ENCODE measurements at regions not wholly inside any gene's neighbourhood (a gene's known extent, or its start where the extent isn't known, plus 50 kb on each side); places are given as distances from the start of the nearest gene placed in this dataset.

DNA sequence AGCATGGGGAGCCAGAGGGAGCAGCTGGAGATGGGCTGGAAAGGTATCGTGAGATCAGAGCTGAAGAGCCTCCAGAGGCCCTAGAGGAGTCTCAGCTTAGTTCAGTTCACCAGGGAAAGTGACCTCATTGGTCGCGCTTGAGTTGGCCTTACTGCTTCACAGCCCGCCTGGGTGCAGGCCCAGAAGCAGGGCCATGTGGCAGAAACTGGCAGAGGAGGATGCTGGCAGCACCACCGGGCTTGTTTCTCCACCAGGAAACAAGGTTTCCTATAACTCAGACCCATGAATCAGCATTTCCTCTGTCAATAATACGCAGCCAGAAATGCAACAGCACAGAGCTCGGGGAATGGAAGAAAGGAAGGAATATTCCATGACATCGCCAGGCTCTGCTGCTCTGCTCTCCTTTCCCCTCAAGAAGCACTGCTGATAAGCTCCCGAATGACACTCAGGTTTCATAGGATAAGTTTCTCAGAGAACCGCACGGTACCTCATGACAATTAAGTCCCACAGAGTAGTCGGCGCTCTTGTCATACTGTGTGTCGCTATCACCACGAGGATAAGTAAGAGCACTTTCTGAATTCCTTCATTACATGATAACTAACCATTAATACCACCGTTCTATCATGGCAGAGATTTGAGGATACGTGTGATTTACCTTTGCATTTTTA, 147.1 kb upstream of the LPP start:
- POLR2A ChIA-PET: no interaction called here
- WGBS (ENCODE audit: low lambda C conversion rate): 81% methylated on average over 13 of the region's 17 CpGs
- Histone ChIP-seq H3K9ac (no peak overlapping the region), H3K9me2 (no peaks in the 10 kb centered on the region), H3F3A (replicated peaks; ENCODE audit: insufficient read depth) (no peaks in the 10 kb centered on the region), H2AFZ (ENCODE audit: low read depth) (peak overlapping the region; percentile 73; the same call in 1 of the 2 replicates), H3K9me3 (no peaks in the 10 kb centered on the region), H3K4me1 (ENCODE audit: control insufficient read depth in 1 of 2, insufficient read depth in 2 of 2, low read depth in 1 of 2, low read length in 1 of 2) (0 out of 4 replicates have a peak, but pooled peaks cover 0 to 3% of the 10 kb centered on the region in 2 experiments), H3K36me3 (replicated peaks in 1 of 2; ENCODE audit: control insufficient read depth in 1 of 2, insufficient read depth in 2 of 2, low read length in 1 of 2) (no peaks in the 10 kb centered on the region), H3K27ac (ENCODE audit: low read depth in 2 of 2, low read length in 1 of 2) (peak overlapping the region in 1 of 2 experiments; percentile 7; a peak in 1 of 4 replicates), H3K4me3 (ENCODE audit: low read depth in 2 of 2, low read length in 1 of 2) (no peak overlapping the region), H3K4me2 (peak overlapping the region; percentile 7; the same call in 1 of the 2 replicates), H4K20me1 (ENCODE audit: insufficient read depth) (no peaks in the 10 kb centered on the region), H3K27me3 (ENCODE audit: insufficient read depth) (no peaks in the 10 kb centered on the region), H3K79me2 (ENCODE audit: insufficient read depth) (no peaks in the 10 kb centered on the region)
- CTCF ChIA-PET: no interaction called here
- no peak for DNase-seq
- TF ChIP-seq, protein P1, sequence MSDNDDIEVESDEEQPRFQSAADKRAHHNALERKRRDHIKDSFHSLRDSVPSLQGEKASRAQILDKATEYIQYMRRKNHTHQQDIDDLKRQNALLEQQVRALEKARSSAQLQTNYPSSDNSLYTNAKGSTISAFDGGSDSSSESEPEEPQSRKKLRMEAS (IDR thresholded peaks at IDR 0.05; ENCODE audit: low read depth): peak; percentile 89
- TF ChIP-seq NFIC (IDR thresholded peaks at IDR 0.05; ENCODE audit: borderline replicate concordance) (peak; percentile 31; the same call in 1 of the 2 replicates), NRF1 (IDR thresholded peaks at IDR 0.05; ENCODE audit: low read depth, low read length) (no peak)
- TF ChIP-seq, protein P2, sequence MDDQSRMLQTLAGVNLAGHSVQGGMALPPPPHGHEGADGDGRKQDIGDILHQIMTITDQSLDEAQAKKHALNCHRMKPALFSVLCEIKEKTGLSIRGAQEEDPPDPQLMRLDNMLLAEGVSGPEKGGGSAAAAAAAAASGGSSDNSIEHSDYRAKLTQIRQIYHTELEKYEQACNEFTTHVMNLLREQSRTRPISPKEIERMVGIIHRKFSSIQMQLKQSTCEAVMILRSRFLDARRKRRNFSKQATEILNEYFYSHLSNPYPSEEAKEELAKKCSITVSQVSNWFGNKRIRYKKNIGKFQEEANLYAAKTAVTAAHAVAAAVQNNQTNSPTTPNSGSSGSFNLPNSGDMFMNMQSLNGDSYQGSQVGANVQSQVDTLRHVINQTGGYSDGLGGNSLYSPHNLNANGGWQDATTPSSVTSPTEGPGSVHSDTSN (IDR thresholded peaks at IDR 0.05): peak; percentile 33; the same call in 1 of the 2 replicates

DNA sequence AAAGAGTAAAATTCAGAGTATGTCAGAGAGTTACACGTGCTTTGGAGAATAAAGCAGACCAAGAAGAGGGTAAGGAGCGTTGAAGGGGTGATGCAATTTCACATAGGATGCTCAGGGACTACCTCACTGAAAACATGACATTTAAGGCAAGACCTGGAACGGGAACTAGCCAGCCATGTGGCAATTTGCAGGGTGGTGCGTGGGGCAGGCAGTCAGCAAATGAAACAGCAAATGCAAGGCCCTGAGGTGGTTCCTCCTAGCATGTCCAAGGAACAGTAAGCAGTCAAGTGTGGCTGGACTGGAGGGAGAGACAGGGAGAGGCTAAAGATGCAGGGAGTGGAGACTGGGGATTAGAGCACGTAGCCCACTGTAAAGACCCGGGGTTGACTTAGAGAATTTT, 146.1 kb upstream of the LPP start:
- H3K9me3 ChIP-seq: no peaks in the 10 kb centered on the region
- no peaks in the 10 kb centered on the region for H3F3A ChIP-seq (replicated peaks; ENCODE audit: insufficient read depth)
- H3K9ac ChIP-seq: no peak overlapping the region
- no peak overlapping the region for H3K4me3 ChIP-seq (ENCODE audit: low read depth in 2 of 2, low read length in 1 of 2)
- H3K27me3 ChIP-seq (ENCODE audit: insufficient read depth): no peaks in the 10 kb centered on the region
- no peak overlapping the region for H3K4me2 ChIP-seq
- no peak for TF ChIP-seq GABPA (IDR thresholded peaks at IDR 0.05; ENCODE audit: low read depth)
- TF ChIP-seq, protein P1 (IDR thresholded peaks at IDR 0.05; ENCODE audit: low read depth): no peak
- H2AFZ ChIP-seq (ENCODE audit: low read depth): no peak overlapping the region
- no peak for DNase-seq
- POLR2A ChIA-PET: no interaction called here
- CTCF ChIA-PET: no interaction called here
- no peak overlapping the region for H3K27ac ChIP-seq (ENCODE audit: low read depth in 2 of 2, low read length in 1 of 2)
- no peaks in the 10 kb centered on the region for H4K20me1 ChIP-seq (ENCODE audit: insufficient read depth)
- 59% methylated on average over 6 of the region's 6 CpGs for WGBS (ENCODE audit: low lambda C conversion rate)
- no peaks in the 10 kb centered on the region for H3K9me2 ChIP-seq
- no peaks in the 10 kb centered on the region for H3K36me3 ChIP-seq (replicated peaks in 1 of 2; ENCODE audit: control insufficient read depth in 1 of 2, insufficient read depth in 2 of 2, low read length in 1 of 2)
- H3K4me1 ChIP-seq (ENCODE audit: control insufficient read depth in 1 of 2, insufficient read depth in 2 of 2, low read depth in 1 of 2, low read length in 1 of 2): 0 out of 4 replicates have a peak, but pooled peaks cover 0 to 3% of the 10 kb centered on the region in 2 experiments
- H3K79me2 ChIP-seq (ENCODE audit: insufficient read depth): no peaks in the 10 kb centered on the region

DNA sequence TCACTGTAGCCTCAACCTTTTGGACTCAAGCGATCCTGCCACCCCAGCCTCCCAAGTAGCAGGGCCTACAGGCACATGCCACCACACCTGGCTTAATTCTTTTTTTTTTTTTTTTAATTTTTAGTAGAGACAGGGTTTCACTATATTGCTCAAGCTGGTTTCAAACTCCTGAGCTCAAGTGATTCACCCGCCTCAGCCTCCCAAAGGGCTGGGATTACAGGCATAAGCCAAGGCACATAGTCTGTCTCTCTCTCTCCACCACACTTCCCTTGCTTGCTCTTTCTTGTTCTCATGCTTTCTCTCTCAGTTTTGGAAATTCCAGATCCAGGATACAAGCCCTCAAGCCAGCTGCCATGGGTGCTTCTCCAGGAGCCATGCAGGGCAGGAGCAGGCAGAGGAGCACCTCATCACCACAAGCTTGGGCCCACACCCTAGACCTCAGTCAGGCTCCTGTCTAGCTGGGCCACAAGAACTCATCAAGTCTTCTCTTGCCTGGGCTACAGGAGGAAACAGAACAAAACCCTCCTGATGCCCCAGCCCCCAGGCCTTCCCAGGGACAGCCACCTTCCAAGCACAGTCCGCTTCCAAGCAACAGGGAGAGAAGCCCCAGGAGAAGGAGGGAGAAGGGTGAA, 145.3 kb upstream of the LPP start:
- Histone ChIP-seq H3K9me3 (no peaks in the 10 kb centered on the region), H3K9ac (no peak overlapping the region), H3K27ac (ENCODE audit: low read depth in 2 of 2, low read length in 1 of 2) (no peak overlapping the region), H3K27me3 (ENCODE audit: insufficient read depth) (no peaks in the 10 kb centered on the region), H3K36me3 (replicated peaks in 1 of 2; ENCODE audit: control insufficient read depth in 1 of 2, insufficient read depth in 2 of 2, low read length in 1 of 2) (no peaks in the 10 kb centered on the region), H3K4me3 (ENCODE audit: low read depth in 2 of 2, low read length in 1 of 2) (no peak overlapping the region), H3K79me2 (ENCODE audit: insufficient read depth) (no peaks in the 10 kb centered on the region), H3K9me2 (no peaks in the 10 kb centered on the region), H3K4me1 (ENCODE audit: control insufficient read depth in 1 of 2, insufficient read depth in 2 of 2, low read depth in 1 of 2, low read length in 1 of 2) (0 out of 4 replicates have a peak, but pooled peaks cover 0 to 3% of the 10 kb centered on the region in 2 experiments), H3K4me2 (no peak overlapping the region), H4K20me1 (ENCODE audit: insufficient read depth) (no peaks in the 10 kb centered on the region), H2AFZ (ENCODE audit: low read depth) (no peak overlapping the region), H3F3A (replicated peaks; ENCODE audit: insufficient read depth) (no peaks in the 10 kb centered on the region)
- POLR2A ChIA-PET: no interaction called here
- DNase-seq: no peak
- CTCF ChIA-PET: no interaction called here
- 90% methylated on average over 3 of the region's 3 CpGs for WGBS (ENCODE audit: low lambda C conversion rate)
- TF ChIP-seq ELF1 (IDR thresholded peaks at IDR 0.05): no peak
- TF ChIP-seq POLR2AphosphoS5 (IDR thresholded peaks at IDR 0.05; ENCODE audit: low read depth, low read length): no peak
- no peak for TF ChIP-seq TEAD4 (IDR thresholded peaks at IDR 0.05; ENCODE audit: borderline replicate concordance, insufficient read depth)
- TF ChIP-seq, protein P3, sequence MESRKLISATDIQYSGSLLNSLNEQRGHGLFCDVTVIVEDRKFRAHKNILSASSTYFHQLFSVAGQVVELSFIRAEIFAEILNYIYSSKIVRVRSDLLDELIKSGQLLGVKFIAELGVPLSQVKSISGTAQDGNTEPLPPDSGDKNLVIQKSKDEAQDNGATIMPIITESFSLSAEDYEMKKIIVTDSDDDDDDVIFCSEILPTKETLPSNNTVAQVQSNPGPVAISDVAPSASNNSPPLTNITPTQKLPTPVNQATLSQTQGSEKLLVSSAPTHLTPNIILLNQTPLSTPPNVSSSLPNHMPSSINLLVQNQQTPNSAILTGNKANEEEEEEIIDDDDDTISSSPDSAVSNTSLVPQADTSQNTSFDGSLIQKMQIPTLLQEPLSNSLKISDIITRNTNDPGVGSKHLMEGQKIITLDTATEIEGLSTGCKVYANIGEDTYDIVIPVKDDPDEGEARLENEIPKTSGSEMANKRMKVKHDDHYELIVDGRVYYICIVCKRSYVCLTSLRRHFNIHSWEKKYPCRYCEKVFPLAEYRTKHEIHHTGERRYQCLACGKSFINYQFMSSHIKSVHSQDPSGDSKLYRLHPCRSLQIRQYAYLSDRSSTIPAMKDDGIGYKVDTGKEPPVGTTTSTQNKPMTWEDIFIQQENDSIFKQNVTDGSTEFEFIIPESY (IDR thresholded peaks at IDR 0.05; ENCODE audit: borderline replicate concordance, low read depth): no peak
- no peak for TF ChIP-seq TAF1 (IDR thresholded peaks at IDR 0.05; ENCODE audit: borderline replicate concordance, low read depth, low read length)
- TF ChIP-seq, protein P2 (IDR thresholded peaks at IDR 0.05): no peak
- TF ChIP-seq, protein P4, sequence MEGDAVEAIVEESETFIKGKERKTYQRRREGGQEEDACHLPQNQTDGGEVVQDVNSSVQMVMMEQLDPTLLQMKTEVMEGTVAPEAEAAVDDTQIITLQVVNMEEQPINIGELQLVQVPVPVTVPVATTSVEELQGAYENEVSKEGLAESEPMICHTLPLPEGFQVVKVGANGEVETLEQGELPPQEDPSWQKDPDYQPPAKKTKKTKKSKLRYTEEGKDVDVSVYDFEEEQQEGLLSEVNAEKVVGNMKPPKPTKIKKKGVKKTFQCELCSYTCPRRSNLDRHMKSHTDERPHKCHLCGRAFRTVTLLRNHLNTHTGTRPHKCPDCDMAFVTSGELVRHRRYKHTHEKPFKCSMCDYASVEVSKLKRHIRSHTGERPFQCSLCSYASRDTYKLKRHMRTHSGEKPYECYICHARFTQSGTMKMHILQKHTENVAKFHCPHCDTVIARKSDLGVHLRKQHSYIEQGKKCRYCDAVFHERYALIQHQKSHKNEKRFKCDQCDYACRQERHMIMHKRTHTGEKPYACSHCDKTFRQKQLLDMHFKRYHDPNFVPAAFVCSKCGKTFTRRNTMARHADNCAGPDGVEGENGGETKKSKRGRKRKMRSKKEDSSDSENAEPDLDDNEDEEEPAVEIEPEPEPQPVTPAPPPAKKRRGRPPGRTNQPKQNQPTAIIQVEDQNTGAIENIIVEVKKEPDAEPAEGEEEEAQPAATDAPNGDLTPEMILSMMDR (IDR thresholded peaks at IDR 0.05): no peak
- no peak for TF ChIP-seq EP300 (IDR thresholded peaks at IDR 0.05; ENCODE audit: borderline replicate concordance in 1 of 2, low read depth in 1 of 2, low read length in 1 of 2)
- TF ChIP-seq GABPA (IDR thresholded peaks at IDR 0.05; ENCODE audit: low read depth): no peak

Measured in SK-N-SH (cell line).